HG02884 (cell line): ENCODE measurements at regions not wholly inside any gene's neighbourhood (a gene's known extent, or its start where the extent isn't known, plus 50 kb on each side); places are given as distances from the start of the nearest gene placed in this dataset.

ENCODE experiments used
- ATAC-seq: cut with Tn5 transposase; IDR thresholded peaks from one replicate; pipeline ENCODE4 v1.9.1; 2021; ENCODE audit warnings: mild to moderate bottlenecking, moderate library complexity; ENCODE audit not compliant: unreplicated experiment

DNA sequence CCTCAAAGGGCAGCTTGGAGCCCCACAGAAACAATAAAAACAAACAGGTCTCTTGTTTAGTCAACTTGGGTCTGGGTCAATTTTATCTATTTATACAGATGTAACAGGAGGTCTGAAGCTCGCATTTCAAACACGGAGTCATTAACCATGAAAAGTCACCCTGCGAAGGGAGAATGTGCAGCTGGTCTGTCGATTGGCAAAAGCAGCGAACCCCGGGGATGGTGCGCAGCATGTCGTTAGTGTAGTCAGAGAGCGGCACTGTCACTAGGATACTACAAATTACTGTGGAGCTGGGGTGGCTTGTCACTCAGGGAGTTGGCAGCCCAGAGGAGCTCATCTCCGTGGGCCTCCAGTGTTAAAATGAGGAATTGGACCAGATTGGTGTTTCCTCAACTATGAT, 190.4 kb upstream of the ARG1 start:
- ATAC-seq = no peak

DNA sequence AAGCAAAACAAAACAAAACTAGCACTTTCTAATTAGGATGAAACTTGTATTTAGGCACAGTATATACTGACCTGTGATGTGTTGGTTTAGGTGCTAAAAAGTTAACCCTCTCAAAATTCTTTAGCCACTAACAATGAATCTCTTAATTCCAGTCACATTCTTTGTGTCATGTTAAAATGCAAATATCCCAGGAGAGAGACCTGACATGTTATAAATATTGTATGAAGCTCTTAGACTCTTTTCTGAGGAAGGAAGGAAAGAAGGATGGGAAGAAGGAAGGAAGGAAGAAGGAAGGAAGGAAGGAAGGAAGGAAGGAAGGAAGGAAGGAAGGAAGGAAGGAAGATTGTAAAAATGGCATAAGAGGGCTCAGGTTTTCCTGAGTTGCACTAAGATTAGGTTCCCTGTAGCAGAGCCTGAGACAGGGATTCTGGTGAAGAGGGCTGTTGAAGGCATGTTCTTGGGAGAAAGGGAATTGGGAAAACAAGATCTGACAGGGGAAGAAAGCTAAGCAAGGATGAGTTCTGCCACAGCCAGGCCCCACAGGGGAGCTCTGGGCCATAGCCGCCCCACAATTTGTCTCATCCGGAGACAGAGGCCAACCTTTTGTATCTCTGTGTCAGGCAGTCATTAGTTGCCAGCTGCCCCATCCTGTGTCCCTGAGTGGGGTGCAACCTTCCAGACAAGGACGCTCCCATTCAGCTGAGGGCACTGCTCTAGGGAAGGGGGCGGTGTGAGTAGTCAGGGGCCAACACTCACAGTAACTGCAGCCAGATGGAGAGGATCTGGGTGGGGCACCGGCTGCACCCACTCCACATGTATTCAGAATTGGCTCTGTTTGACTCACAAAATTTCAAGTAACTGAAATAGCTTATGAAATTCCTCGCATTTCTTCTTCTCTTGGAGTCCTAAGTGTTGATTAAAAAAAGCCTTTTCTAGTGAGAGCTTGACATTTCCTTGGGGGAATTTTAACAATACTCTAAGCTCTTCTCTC, 189.3 kb upstream of the ARG1 start:
- no peak for ATAC-seq

DNA sequence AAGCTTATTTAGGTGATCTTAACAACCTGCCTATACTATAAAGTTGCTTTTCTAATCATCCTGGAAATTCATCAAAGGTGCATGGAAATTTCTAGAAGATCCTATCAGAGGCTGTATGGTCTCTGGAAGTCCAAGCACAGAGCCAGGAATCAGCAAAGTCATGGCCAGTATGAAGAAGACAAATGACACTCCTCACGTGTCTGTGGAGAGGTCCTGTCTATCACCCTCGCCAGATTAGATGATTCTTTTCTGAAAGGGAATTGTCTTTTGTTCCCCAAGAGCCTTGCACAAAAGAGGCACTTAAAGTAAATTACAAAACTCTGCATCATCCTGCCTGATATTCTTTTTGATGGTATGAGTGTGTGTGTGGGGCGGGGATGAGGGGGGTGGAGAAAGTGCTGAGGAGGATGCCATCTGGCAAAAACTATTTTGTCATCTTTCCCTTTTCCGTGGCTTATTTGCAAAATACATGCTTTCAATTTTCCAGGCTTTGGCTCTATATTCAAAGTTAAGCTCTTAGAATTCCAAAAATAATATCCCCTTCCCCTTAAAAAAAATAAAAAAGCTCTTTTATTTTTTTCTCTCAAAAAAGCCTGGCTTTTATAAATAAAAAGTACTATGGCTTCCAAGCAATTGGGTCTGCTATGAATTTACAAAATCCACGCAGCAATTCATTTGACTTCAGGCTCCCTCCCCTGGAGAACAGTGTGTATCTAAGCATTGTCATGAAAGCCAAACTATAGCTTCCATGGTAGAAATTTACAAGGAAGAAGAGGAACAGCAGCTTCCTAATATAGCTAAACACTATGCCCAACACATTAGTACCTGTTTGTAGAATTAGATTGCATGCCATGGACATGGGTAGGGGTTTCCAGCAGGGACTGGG, 185.2 kb upstream of the ARG1 start:
- no peak for ATAC-seq

DNA sequence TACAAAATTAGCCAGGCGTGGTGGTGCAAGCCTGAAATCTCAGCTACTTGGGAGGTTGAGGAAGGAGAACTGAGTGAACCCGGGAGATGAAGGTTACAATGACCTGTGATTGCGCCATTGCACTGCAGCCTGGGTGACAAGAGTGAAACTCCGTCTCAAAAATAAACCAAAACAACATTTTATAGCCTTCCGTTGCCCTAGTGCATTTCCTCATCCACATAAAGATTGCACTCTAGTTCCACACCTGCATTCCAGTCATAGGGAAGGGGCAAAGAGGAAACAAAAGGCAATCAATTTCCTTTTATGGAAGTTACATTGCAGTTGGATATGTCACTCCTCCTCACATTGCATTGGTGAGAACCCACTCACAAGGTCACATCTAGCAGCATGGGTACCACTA, 182.7 kb upstream of the ARG1 start:
- ATAC-seq = no peak

DNA sequence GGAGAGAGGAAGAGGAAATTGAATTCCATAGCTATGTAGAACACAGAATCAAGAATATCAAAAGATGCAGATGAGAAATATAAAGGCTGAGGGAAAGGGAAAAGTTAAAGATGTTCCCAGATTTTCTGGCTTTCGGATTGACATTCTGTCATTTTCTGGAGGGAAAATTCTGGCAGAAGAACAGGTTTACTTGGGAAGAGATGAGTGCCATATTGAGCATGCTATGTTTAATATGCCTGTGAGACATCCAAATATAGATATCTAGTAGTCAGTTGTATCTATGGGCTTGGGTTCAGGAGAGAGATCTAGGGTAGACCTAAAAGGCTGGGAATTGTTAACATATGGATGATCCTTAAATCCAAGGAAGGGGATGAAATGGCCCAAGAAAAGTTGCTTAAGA, 181.9 kb upstream of the ARG1 start:
- no peak for ATAC-seq

DNA sequence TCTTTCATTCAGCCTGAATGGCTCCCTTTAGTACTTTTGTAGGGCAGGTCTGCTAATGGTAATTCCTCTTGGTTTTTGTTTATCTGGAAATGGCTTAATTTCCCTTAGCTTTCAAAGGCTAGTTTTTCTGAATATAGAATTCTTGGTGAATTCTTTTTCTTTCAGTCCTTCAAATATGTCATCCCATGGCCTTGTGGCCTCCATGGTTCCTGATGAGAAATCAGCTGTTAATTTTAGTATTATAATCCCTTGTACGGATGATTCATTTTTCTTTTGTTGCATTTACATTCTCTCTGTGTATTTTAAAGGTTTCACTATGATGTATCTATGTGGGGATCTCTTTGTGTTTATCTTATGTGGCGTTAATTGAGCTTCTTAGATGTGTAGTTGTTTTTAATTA, 179.6 kb upstream of the ARG1 start:
- ATAC-seq = no peak

DNA sequence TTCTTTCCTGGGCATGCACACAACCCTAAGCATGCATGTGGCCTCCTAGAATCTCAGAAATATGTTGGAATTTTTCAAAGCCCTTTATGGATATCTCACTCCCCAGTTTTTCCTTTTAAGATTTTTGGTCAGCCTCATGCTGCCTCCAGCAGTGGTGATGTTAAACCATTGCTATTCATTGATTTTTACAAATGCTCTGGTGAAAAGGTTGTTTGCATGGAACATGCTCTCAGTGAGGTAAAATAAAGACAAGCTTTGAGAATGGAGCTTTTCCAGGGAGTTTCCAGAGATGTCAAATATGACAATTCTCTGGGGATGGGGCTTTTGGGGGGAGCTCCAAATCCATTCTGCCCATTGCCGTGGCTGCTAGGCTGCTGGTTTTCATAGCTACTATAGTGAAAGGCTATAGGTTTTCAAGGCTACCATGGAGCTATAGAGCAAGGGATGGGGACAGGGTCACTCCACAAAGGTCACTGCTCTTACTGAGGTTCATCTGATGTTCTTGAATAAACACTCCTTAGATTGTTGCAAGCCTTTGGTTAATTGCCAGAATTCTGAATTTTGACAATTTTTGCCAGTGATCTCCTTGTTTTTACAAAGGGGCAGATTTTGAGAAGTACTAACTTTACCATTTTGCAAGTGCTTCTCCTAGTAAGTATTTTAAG, 178.1 kb upstream of the ARG1 start:
- ATAC-seq = no peak

DNA sequence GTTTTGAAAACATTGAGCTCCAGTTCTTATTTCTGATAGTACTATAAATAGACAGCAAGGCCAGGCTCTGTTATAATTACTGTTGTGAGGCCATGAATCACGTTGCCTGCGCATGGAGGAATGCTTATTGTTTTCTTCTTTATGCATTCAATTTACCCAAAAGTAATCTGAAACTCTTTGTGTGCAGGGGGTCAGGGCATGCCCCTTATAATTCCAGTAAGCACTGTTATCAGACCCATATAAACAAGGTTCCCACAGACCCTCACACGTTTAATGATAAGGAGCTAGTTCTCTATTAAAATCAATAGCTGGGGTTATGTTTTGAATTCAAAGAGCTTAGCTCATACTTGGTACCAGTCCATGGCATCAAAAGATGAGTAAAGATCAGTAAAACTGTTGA, 174.8 kb upstream of the ARG1 start:
- ATAC-seq = no peak

DNA sequence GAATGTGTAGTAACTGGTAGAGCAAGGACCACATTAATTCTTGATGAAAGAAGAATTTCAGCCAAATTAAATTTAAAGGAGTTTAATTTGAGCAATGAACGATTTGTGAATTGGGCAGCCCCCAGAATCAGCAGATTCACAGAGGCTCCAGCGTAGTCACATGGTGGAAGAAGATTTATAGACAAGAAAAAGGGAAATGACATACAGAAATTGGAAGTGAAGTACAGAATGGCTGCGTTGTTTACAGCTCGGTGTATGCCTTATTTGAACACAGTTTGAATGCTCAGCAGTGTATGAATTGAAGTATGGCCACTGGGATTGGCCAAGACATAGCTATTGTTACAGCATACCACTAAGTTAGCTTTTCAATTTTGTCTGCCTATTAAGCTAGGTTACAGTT, 173.6 kb upstream of the ARG1 start:
- no peak for ATAC-seq

DNA sequence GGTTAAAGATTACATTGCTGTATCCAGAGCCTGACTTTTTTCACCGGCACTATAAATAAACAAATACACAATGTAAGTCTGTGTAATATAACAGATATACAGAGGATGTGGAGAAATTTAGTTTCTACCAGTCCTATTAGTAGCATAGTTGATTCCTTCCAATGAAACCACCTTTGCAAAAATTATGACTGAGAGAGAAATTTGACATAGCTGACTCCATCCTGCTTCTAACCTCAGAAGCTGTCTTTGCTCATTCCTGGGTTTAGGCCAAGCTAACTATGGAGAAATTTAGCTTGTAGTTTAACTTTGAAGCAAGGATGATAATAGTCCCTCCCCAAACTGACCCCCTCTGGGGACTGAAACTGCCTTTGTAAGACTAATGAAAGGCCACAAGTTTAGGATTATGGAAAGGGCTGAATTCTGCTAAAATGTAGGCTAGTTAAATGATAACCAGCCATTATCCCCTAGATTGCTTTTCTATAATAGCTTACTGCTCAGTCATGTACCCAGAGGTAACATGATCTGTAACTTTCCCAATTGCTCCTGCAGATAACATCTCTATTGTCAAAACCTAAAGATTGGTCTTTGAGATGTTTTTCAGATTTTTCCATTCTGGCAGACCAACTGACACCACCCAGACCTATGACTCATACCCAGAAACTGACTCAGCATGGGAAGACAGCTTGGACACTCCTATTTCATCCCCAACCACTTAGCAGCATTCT, 172.8 kb upstream of the ARG1 start:
- ATAC-seq = no peak

DNA sequence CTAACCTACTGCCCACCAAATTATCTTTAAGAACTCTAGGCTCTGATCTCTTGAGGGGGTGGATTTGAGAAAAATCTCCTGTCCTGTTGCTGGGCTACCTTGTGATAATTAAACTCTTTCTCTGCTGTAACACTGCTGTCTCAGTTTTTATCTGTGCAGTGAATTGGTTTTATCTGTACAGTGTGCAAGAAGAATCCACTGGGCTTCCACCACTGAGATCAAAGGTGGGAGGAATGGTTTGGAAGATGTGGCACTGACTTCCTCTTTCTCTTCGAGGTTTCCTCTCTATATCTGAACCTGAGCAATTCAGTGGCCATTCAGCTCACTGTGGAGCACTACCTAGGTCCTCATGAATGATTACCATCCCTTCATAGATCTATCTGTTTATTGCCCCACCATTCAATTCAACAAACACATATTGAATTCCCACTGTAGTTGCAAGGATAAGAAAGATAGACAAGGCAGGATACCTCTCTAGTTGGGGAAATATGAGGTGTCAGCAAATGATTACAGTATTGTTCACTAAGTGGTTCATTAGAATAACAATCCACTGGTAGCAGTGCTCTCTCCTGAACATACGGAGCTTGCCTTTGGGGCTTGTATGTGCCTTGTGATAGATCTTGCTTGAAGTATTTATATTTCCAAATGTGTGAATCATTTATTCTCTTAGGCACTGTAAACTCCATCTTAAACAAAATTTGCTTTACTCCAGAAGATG, 172.1 kb upstream of the ARG1 start:
- ATAC-seq = no peak

DNA sequence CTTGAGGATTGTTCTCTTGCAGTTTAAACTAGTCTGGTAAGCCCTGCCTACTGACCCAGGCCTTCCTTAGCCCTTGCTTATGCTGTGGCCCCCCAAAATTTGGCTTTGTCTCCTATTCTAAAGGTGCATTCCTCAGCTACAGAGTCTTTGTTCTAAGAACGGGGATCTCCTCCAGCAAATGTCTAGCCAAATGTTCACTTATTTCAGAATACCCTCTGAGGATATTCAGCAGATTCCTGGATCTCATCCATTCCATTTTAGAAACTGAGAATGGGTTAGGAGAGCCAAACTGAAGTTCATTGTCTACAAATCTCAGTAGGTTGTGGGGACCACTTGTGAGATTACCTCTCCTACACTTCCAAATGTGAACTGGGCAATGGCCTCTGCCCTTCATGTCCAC, 164.2 kb upstream of the ARG1 start:
- no peak for ATAC-seq

DNA sequence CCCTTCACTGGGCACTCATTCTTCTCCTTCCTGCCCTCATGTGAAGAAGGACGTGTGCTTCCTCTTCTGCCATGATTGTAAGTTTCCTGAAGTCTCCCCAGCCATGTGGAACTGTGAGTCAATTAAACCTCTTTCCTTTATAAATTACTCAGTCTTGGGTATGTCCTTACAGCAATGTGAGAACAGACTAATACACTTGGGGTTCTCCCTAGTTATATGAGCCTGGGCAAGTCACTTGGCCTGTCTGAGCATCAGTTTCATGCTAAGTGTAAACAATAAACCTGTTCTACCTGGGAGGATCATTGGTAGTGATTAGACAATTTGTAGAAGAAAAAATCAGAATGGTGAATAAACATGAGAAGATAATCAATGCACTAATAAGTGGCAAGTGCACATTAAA, 162.2 kb upstream of the ARG1 start:
- ATAC-seq = no peak

DNA sequence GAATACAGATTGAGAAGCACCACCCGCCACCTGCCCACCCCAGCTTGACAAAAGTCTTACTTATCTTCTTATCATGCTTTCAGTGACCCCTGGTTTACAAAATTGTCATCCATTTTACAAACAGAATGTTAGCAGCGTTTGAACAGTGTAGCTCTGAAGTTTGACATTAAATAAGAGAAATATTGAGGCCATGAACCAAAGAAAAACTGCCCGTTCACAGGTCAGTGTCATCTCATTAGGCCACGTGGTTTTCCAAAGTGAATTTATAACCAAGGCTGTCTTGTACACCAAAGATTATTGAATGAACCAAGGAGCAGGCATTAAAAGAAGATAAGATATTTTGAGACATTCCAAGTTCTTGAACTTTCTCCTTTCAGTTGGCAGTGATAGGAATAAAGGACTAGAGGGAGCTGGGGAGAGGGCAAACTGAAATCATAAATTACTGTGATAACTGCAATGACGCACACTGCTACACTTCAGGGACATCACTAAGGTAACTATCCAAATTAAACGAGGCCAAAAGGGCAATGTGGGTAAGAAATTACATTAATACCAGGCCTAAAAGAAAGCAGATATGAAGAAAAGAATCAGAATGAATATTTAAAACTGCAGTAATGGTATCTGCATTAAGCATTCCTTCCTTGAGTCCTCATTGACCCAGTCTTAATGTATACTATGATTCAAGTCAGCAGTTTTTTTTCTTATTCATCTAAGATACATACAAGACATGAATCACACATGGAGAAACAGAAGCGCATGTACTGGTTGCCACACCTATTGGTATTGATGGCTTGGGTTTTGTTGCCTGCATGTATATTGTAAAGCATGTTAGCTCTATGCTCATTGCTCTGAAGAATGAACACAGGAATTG, 159.8 kb upstream of the ARG1 start:
- no peak for ATAC-seq

DNA sequence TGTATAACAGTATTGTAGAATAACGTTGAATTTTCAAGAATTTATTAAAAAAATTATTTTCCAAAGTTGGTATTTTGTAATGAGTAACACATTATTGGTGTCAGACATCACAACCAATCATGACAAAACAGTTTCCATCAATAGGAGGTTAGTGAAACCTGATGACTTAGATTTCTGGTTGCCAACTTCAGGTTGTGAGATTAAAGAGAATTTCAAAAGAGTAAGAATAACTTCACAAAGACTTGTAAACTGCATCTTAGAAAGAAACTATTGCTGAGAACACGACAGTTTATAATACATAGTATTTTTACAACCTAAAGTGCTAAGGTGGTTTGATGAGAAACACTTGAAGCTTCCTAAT, 159.2 kb upstream of the ARG1 start:
- ATAC-seq = no peak

DNA sequence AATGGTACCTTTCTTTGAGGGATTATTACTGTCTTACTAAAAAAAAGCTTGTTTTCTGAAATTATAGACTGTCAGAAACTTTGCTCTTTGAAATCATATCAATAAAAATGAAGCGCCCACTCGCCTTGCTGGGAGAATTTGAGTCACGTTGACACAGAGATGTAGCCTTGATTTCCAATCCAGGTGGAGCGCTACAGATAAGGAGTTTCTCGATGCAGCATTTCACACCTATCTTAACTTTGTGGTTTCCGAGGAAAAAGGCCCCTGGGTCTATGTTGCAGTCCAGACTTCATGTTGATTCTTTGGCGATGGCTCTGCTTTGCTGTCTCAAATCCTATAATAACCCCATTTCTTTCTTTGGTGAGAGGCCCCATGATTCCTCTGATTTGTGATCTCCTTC, 158.1 kb upstream of the ARG1 start:
- ATAC-seq = no peak

DNA sequence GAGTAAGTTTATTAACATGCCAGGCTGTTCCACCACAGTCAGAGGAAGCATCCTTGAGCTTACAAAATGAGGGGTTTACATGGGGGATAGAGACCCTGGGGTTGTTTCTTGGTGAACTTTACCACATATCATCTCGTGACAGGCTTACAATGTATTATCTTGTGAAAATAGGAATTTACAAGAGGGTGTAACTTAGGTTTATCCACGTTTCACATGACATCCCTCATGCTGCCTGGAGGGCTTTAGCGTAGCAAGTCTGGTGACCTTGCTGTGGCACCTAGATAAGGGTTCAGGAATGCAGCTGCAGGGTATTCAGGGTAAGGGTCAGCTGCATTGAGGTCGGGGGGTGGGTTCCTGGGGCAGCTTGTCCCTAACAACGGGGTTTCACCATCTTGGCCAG, 154.6 kb upstream of the ARG1 start:
- ATAC-seq = no peak

DNA sequence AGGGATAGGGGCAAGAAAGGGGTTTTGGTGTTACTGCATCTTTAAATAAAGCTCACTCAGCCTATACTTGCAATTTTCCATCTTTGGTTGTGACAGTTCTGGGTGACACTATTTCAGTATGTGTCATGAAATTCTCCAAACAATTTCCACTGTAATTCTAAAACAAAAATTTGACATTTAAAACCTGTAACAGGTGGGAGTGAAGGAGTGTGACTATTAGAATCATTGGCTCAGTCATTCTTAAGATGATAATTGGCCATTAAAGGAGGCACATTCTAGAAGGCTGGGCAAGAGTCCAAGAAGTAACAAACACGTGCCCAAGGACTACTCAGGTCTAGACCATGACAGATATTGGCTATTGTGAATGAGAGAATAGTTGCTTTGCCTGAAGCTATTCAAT, 153.3 kb upstream of the ARG1 start:
- no peak for ATAC-seq

DNA sequence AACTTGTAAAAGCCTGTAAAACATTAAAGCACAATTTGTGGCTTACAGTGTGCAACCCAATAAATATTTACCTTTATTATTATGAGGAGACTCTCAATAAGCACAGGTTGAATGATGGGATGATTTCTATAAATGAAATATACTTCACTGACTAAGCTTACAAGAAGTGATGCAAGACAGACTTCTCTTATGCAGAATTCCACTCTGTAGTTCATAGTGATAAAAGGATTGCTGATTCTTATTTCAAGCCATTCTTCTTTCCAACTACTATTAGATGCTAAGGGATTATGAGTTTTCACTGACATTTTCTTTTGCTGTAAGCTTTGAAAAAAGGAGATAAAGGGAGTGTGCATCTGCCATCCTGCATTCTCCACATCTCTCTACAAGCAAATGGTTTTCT, 149.0 kb upstream of the ARG1 start:
- no peak for ATAC-seq
